Gastrocnemius medialis (tissue), 4 donors: ENCODE measurements at regions not wholly inside any gene's neighbourhood (a gene's known extent, or its start where the extent isn't known, plus 50 kb on each side); places are given as distances from the start of the nearest gene placed in this dataset.

Source experiments
- POLR2A ChIP-seq, 2 donors: fragments of 450-650 bp; IDR thresholded peaks; one replicate each; pipeline ENCODE4 v1.6.1; 2017; ENCODE audit warnings: antibody characterized with exemption in 2 of 2, mild to moderate bottlenecking in 2 of 2, moderate library complexity in 2 of 2
- TF ChIP-seq, protein P1 (sequence below), 5 experiments: fragments of 450-650 bp in 3 of 5; fragments of 200-600 bp in 2 of 5; sonication (generic) in 2 of 5; IDR thresholded peaks in 4 of 5; conservative IDR thresholded peaks in 1 of 5; 1 replicate in 4 of 5; 2 replicates in 1 of 5; pipeline ENCODE4 v1.5.1; 2016 to 2019; ENCODE audit warnings: antibody characterized with exemption in 5 of 5, mild to moderate bottlenecking in 3 of 5, moderate library complexity in 3 of 5

DNA sequence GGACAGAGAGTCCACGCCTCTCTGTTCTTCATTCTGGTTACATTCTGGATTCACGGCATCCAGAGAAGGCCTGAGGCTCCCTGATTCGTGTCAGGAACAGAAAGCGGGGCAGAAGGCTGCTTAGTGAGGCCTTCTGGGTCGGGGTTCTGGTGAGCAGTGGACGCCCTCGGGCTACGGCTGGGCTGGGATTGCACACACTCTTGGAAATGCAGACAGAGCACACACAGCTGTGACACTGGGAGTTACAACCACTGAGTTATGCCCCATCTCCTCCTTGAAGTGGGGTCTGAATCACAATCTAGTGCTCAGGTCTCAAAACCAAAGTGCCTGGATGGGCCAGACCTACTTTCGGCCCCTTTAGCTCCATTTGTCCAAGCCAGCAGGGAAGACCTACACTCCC is 156.9 kb upstream of the GDF10 start:
- no peak for TF ChIP-seq POLR2A (IDR thresholded peaks at IDR 0.05)
- TF ChIP-seq, protein P1, sequence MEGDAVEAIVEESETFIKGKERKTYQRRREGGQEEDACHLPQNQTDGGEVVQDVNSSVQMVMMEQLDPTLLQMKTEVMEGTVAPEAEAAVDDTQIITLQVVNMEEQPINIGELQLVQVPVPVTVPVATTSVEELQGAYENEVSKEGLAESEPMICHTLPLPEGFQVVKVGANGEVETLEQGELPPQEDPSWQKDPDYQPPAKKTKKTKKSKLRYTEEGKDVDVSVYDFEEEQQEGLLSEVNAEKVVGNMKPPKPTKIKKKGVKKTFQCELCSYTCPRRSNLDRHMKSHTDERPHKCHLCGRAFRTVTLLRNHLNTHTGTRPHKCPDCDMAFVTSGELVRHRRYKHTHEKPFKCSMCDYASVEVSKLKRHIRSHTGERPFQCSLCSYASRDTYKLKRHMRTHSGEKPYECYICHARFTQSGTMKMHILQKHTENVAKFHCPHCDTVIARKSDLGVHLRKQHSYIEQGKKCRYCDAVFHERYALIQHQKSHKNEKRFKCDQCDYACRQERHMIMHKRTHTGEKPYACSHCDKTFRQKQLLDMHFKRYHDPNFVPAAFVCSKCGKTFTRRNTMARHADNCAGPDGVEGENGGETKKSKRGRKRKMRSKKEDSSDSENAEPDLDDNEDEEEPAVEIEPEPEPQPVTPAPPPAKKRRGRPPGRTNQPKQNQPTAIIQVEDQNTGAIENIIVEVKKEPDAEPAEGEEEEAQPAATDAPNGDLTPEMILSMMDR (IDR thresholded peaks at IDR 0.05 in 4 of 5, conservative IDR thresholded peaks at IDR 0.05 in 1 of 5) = no peak
